Endothelial cell (in vitro differentiated cells): ENCODE measurements at regions not wholly inside any gene's neighbourhood (a gene's known extent, or its start where the extent isn't known, plus 50 kb on each side); places are given as distances from the start of the nearest gene placed in this dataset.

Experiments
- DNase-seq: peaks from one replicate; pipeline ENCODE4 v3.0.0; 2021; ENCODE audit warnings: low spot score
- H3K27ac Mint-ChIP-seq: one replicate; pipeline ENCODE4 v1.8.0; 2021; ENCODE audit warnings: mixed read lengths, inconsistent platforms; ENCODE audit not compliant: unreplicated experiment
- H3K27me3 Mint-ChIP-seq: one replicate; pipeline ENCODE4 v1.8.0; 2021; ENCODE audit warnings: mild to moderate bottlenecking, moderate library complexity, mixed read lengths, inconsistent platforms; ENCODE audit not compliant: unreplicated experiment
- H3K36me3 Mint-ChIP-seq: one replicate; pipeline ENCODE4 v1.8.0; 2021; ENCODE audit warnings: mild to moderate bottlenecking, low read depth, mixed read lengths, inconsistent platforms; ENCODE audit not compliant: unreplicated experiment
- H3K4me1 Mint-ChIP-seq: one replicate; pipeline ENCODE4 v1.8.0; 2021; ENCODE audit warnings: mild to moderate bottlenecking, mixed read lengths, inconsistent platforms; ENCODE audit not compliant: unreplicated experiment
- H3K4me3 Mint-ChIP-seq: one replicate; pipeline ENCODE4 v1.8.0; 2021; ENCODE audit warnings: mild to moderate bottlenecking, mixed read lengths, inconsistent platforms; ENCODE audit not compliant: unreplicated experiment
- H3K9me3 Mint-ChIP-seq: one replicate; pipeline ENCODE4 v1.8.0; 2021; ENCODE audit warnings: mixed read lengths, inconsistent platforms; ENCODE audit not compliant: unreplicated experiment
- TF ChIP-seq, protein P1 (sequence below): fragments of 200-600 bp; sonication (generic); IDR thresholded peaks from one replicate; pipeline ENCODE4 v1.5.0; 2021; ENCODE audit warnings: antibody characterized with exemption; ENCODE audit not compliant: unreplicated experiment

GRCh38 chr20:63102721-63103375 is 96.1 kb upstream of the BHLHE23 start:
- H3K4me3 Mint-ChIP-seq, result no peak overlapping the region
- DNase-seq, result no peak
- TF ChIP-seq, protein P1, sequence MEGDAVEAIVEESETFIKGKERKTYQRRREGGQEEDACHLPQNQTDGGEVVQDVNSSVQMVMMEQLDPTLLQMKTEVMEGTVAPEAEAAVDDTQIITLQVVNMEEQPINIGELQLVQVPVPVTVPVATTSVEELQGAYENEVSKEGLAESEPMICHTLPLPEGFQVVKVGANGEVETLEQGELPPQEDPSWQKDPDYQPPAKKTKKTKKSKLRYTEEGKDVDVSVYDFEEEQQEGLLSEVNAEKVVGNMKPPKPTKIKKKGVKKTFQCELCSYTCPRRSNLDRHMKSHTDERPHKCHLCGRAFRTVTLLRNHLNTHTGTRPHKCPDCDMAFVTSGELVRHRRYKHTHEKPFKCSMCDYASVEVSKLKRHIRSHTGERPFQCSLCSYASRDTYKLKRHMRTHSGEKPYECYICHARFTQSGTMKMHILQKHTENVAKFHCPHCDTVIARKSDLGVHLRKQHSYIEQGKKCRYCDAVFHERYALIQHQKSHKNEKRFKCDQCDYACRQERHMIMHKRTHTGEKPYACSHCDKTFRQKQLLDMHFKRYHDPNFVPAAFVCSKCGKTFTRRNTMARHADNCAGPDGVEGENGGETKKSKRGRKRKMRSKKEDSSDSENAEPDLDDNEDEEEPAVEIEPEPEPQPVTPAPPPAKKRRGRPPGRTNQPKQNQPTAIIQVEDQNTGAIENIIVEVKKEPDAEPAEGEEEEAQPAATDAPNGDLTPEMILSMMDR, result no peak
- no peaks in the 10 kb centered on the region for H3K4me1 Mint-ChIP-seq
- H3K9me3 Mint-ChIP-seq, result no peaks in the 10 kb centered on the region
- H3K27ac Mint-ChIP-seq, result no peak overlapping the region
- no peaks in the 10 kb centered on the region for H3K36me3 Mint-ChIP-seq
- H3K27me3 Mint-ChIP-seq, result peaks cover 4% of the 10 kb centered on the region

GRCh38 chr20:63101781-63102720 is 95.3 kb upstream of the BHLHE23 start:
- DNase-seq, result no peak
- no peaks in the 10 kb centered on the region for H3K36me3 Mint-ChIP-seq
- peak overlapping the region; percentile 77 for H3K4me3 Mint-ChIP-seq
- TF ChIP-seq, protein P1, result no peak
- H3K27ac Mint-ChIP-seq, result no peak overlapping the region
- H3K9me3 Mint-ChIP-seq, result no peaks in the 10 kb centered on the region
- no peaks in the 10 kb centered on the region for H3K4me1 Mint-ChIP-seq
- H3K27me3 Mint-ChIP-seq, result peaks cover 4% of the 10 kb centered on the region

GRCh38 chr20:63100926-63101699 is 94.3 kb upstream of the BHLHE23 start:
- Mint-ChIP-seq H3K27ac (no peak overlapping the region), H3K4me1 (no peaks in the 10 kb centered on the region), H3K4me3 (no peak overlapping the region), H3K9me3 (no peaks in the 10 kb centered on the region), H3K36me3 (no peaks in the 10 kb centered on the region), H3K27me3 (peaks cover 2% of the 10 kb centered on the region)
- DNase-seq, result no peak
- TF ChIP-seq, protein P1, result no peak

DNA sequence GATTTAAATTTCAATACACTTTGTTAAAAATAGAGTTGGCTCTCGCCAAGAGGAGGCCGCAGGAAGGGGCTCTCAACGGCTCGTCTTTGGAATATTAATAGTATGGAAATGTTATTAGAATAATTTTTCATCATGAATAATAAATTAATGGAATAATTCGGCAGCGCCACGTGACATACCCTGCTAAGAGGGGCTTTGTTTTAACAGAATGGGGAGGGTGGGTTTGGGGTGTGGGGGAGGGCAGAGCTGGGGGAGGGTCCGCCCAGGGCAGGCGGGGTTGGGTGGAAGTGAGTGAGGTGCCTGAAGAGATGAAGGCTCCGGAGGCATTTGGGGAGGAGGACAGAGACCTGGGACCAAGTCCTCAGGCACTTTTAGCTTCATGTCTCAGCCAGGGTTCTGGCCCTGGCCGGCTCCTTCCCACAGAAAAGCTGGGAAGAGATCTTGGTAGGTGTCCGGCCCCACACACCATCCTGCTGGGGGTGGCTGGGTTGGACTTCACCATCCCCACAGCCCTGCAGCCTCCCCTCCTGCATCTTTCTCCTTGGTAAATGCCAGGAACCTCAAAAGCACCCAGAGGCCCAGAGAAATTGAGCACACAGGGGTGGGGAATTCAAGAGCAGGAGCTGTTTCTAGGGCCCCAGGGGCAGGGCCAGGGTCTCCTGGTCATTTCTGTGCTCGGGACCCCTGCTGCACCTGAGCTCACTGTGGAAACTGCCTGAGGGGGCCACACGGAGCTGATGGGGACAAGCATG is 93.6 kb upstream of the BHLHE23 start:
- H3K27me3 Mint-ChIP-seq, result peaks cover 2% of the 10 kb centered on the region
- no peak for DNase-seq
- H3K36me3 Mint-ChIP-seq, result no peaks in the 10 kb centered on the region
- no peaks in the 10 kb centered on the region for H3K9me3 Mint-ChIP-seq
- H3K27ac Mint-ChIP-seq, result no peak overlapping the region
- H3K4me3 Mint-ChIP-seq, result no peak overlapping the region
- TF ChIP-seq, protein P1, result no peak
- no peaks in the 10 kb centered on the region for H3K4me1 Mint-ChIP-seq
